Midbrain (tissue), 1 donor: ENCODE measurements at regions not wholly inside any gene's neighbourhood (a gene's known extent, or its start where the extent isn't known, plus 50 kb on each side); places are given as distances from the start of the nearest gene placed in this dataset.

Experiments used
- DNase-seq: peaks from one replicate; lab custom pipeline; 2025; lab: John Stamatoyannopoulos, UW

- no peak for DNase-seq
Measured at GRCh38 chr9:1757186-1757585, 258.0 kb upstream of the SMARCA2 start.

DNA sequence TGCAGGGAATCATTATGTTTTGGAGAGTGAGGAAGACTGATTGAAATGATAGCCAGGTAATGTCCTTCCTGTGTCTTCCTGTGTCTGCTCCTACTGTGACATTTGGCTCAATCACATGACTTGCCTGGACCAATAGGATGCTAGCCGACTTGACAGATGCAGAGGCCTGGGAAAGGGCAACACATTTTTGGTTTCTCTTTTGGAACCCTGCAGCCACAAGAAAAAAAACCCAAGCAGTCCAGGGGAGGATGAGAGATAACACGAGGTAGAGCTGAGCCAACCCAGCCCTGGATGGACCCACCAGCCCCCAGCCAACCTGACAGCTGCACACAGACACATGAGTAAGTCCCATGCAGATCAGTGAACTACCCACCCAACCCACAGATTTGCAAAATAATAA is 256.1 kb upstream of the SMARCA2 start:
- no peak for DNase-seq

DNA sequence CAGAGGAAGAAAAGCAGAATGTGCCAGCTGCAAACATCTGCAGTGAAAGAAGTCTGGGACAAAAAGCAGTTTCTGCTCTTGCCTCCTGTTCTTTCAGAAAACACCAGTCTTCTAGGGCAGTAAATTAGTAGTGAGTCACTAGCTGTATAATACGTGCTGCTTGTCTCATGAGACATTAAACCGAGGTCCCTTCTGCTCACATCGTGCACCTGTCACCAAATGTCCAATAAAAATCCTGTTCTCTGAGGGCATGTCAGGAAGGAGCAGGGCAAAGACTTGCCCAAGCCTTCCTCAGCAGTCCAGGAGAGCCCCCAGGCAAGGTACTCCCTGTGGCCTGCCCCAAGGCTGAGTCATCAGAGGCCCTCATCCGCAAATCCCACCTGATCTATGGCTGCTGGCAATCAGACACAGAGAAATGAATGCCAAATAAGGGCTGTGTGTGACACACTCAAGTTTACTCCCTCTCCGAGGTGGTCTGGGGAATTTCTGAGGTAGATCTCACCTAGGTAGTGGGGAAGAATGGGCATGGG is 255.3 kb upstream of the SMARCA2 start:
- no peak for DNase-seq

GRCh38 chr9:1761807-1762206 is 253.3 kb upstream of the SMARCA2 start:
- DNase-seq, result no peak

- DNase-seq, result no peak
Measured at GRCh38 chr9:1766042-1766441, 249.1 kb upstream of the SMARCA2 start.

GRCh38 chr9:1768561-1768960 is 246.6 kb upstream of the SMARCA2 start:
- no peak for DNase-seq

DNA sequence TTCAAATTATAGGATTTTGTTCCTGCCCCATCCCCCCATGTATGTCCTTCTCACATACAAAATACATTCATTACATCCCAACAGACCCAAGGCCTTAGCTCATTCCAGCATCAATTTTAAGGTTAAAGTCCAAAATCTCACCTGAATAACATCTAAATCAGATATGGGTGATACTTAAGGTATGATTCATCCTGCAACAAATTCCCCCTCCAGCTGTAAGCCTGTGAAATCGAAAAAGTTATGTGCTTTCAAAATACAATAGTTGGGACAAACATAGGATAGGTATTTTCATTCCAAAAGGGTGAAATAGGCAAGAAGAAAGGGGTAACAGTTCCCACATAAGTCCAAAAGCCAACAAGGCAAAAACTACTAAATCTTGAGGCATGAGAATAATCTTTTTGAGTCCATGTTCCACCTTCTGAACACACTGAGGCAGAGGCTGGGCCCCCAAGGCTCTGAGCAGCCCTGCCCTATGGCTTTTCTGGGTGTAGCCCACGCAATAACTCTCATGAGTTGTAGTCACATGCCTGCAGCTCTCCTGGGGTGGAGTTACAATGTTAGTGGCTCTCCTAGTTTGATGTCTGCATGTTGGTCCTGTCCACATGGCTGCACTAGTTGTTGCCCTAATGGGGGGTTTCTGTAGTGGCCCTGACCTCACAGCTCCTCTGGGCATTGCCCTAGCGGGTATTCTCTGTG is 243.9 kb upstream of the SMARCA2 start:
- no peak for DNase-seq

- DNase-seq, result no peak
Measured at GRCh38 chr9:1775230-1775629, 239.9 kb upstream of the SMARCA2 start.

- no peak for DNase-seq
Measured at GRCh38 chr9:1776668-1777067, 238.5 kb upstream of the SMARCA2 start.

DNA sequence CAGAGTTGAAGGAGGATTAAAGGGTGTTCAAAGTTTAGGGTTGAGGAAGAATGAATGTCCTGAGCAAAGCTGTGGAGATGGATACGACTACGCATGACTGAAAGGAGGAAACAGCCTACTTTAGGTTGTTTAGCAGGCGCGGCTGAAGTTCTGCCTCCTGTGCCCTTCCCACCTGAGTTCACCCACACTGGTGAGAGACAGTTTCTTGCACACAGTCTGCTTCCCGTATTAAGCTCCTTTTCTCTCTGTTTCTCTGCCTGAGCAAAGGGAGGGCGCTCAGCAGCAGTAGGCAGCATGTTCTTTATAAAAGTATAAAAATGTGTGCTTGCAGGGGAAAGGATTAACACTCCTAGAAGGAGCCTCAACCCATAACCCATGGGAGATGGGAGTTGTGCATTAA is 224.0 kb upstream of the SMARCA2 start:
- DNase-seq, result no peak

GRCh38 chr9:1794547-1795270 is 220.4 kb upstream of the SMARCA2 start:
- DNase-seq, result no peak

GRCh38 chr9:1804128-1804865 is 210.8 kb upstream of the SMARCA2 start:
- DNase-seq, result no peak

GRCh38 chr9:1829719-1830118 is 185.4 kb upstream of the SMARCA2 start:
- DNase-seq, result no peak

DNA sequence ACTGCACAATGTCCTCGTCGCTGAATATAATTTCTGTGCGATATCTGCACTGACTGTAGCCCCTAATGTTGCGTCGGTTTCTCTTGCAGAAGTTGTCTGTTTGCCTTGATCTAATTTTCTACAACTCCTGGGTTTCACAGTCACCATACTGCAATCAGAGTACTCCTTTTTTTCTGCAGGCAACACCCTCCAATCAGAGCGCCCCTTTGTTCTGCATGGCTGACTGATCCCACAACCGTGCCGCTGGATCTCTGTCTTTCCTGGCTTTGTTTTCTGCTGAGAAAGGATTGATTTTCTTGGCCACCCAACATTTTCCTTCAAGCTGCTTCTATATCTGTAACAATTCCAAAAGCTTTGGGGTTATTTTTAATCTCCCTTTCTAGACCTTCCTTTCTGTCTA is 182.2 kb upstream of the SMARCA2 start:
- DNase-seq, result no peak

- DNase-seq, result peak; percentile 0
Measured at GRCh38 chr9:1837453-1838084, 177.6 kb upstream of the SMARCA2 start.

DNA sequence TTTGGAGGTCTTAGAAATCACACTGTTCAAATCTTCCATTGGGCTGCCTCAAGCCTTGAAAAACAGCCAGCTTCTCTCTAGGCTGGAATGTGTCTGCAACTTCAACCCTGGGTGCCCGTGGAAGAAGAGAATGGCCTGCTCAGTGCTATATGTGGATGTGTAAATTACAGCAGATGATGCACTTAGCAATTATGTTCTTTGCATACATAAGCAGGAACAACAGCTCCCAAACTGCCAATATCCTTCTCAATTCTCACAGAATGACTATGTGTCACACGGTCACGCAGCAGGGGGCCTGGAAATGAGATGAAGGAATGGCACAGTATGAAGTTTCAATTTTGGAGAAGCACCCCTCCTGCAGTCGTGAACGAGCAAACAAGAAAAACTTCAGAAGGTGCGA is 175.2 kb upstream of the SMARCA2 start:
- no peak for DNase-seq

DNA sequence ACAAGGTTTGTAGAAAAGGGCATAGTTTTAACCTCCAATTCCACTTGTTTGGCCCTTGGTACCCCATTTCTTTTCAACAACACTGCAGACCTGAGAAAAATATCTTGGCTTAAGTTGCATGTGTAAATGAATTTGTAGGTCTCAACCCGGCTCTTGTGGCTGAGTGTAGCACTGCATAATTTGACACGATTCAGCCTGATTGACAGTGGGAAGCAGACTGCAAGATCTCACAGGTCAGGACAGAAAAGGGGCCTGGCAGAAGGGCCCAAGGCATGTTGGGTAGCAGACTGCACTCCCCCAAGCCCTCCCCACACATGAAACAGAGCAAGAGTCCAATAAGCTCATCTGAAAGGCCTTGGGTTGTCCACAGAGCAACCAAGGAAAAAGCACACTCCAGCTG is 169.7 kb upstream of the SMARCA2 start:
- no peak for DNase-seq

DNA sequence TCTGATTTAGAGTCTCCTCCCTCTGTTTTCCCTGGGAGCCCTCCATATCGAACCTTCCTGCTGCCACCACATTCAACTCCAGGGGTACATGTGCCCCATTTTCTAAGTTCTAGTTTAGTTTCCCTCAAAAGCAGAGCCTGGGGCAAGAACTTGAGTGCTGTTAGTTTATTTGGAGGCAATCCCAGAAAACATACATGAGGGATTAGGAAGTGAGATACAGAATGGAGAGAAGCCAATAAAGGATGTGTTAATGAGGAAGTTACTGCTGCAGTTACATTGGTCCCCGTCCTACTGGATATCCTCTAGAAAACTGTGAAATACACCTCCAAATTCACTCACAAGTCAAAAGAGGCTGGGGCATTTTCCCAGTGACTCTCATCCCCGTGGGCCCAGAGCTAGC is 159.4 kb upstream of the SMARCA2 start:
- no peak for DNase-seq

- DNase-seq, result no peak
Measured at GRCh38 chr9:1857808-1858207, 157.3 kb upstream of the SMARCA2 start.

GRCh38 chr9:1869843-1870242 is 145.3 kb upstream of the SMARCA2 start:
- DNase-seq, result no peak

DNA sequence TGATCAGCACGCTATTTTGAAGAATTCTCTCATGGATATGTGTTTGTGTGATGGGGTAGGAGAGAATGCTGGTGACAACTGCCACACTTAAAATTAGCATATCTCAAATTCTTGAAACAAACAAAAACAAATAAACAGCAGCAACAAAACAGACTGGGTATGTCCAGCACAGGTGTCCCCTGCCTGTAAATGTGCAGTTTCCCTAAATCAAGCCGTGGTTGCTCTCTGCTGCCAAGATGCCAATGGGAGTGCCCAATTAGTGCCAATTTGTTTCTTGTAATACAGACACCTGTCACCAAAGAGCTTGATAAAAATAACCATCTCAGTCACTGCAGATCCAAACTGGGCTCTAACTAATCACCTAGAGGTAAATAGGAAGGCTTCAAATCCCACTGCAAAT is 144.2 kb upstream of the SMARCA2 start:
- no peak for DNase-seq
